ENCODE measurements at regions not wholly inside any gene's neighbourhood (a gene's known extent, or its start where the extent isn't known, plus 50 kb on each side); places are given as distances from the start of the nearest gene placed in this dataset.
"Not testable (repeated sequence)": the region's sequence is repeated elsewhere in the genome, so short reads cannot be mapped to it uniquely, and the experiment has no call there.

GRCh38 chr2:48204750-48205136, 109.7 kb upstream of the FOXN2 start:
- no peaks in the 10 kb centered on the region for H3K9me3 ChIP-seq (ENCODE audit: control insufficient read depth, low read length)
- no peak overlapping the region for H4K91ac ChIP-seq (ENCODE audit: low read length)
- no peaks in the 10 kb centered on the region for H3K36me3 ChIP-seq (ENCODE audit: control insufficient read depth in 1 of 2, insufficient read depth in 2 of 2, low read depth in 1 of 2, low read length in 2 of 2)
- no peak overlapping the region for H2BK12ac ChIP-seq (ENCODE audit: low read length in 2 of 2)
- no peak overlapping the region for H2AFZ ChIP-seq (ENCODE audit: low read depth, low read length)
- WGBS: 92% methylated on average over 2 of the region's 2 CpGs
- H3K27me3 ChIP-seq (ENCODE audit: control insufficient read depth in 1 of 2, insufficient read depth in 1 of 2, low read length in 2 of 2): no peaks in the 10 kb centered on the region
- H3K4me1 ChIP-seq (ENCODE audit: control insufficient read depth, insufficient read depth, low read depth, low read length): no peaks in the 10 kb centered on the region
- H3K4me3 ChIP-seq (ENCODE audit: insufficient read depth in 1 of 2, low read depth in 1 of 2, low read length in 2 of 2): no peak overlapping the region
- H3K27ac ChIP-seq (ENCODE audit: low read length, poor library complexity, severe bottlenecking): no peak overlapping the region
- H3K9ac ChIP-seq (ENCODE audit: low read length): no peak overlapping the region
- H3K18ac ChIP-seq (ENCODE audit: low read depth in 1 of 2, low read length in 2 of 2): no peak overlapping the region
- H2BK5ac ChIP-seq (ENCODE audit: low read depth, low read length, poor library complexity, severe bottlenecking): no peak overlapping the region
- DNase-seq: no peak
- H3K23ac ChIP-seq (ENCODE audit: low read length in 2 of 2): no peak overlapping the region
- H3K14ac ChIP-seq (ENCODE audit: low read length in 2 of 2): no peak overlapping the region
- H3K4ac ChIP-seq (ENCODE audit: low read depth in 1 of 2, low read length in 2 of 2): no peak overlapping the region
- no peak overlapping the region for H4K8ac ChIP-seq (ENCODE audit: low read length)
- H2BK15ac ChIP-seq (ENCODE audit: low read depth, poor library complexity, severe bottlenecking): no peak overlapping the region
- no peaks in the 10 kb centered on the region for H3K79me1 ChIP-seq (replicated peaks; ENCODE audit: low read length, poor library complexity, severe bottlenecking)
- no peak overlapping the region for H2BK120ac ChIP-seq (ENCODE audit: low read depth, low read length)
- H3K4me2 ChIP-seq (ENCODE audit: low read length, poor library complexity, severe bottlenecking): no peak overlapping the region
- no peak overlapping the region for H2AK5ac ChIP-seq (ENCODE audit: low read length, severe bottlenecking)

GRCh38 chr2:48205137-48205798, 109.2 kb upstream of the FOXN2 start:
- WGBS: 86% methylated on average over 6 of the region's 7 CpGs
- no peak overlapping the region for H3K4me2 ChIP-seq (ENCODE audit: low read length, poor library complexity, severe bottlenecking)
- no peak overlapping the region for H3K27ac ChIP-seq (ENCODE audit: low read length, poor library complexity, severe bottlenecking)
- H4K91ac ChIP-seq (ENCODE audit: low read length): no peak overlapping the region
- H3K18ac ChIP-seq (ENCODE audit: low read depth in 1 of 2, low read length in 2 of 2): no peak overlapping the region
- no peaks in the 10 kb centered on the region for H3K4me1 ChIP-seq (ENCODE audit: control insufficient read depth, insufficient read depth, low read depth, low read length)
- DNase-seq: no peak
- H3K79me1 ChIP-seq (replicated peaks; ENCODE audit: low read length, poor library complexity, severe bottlenecking): no peaks in the 10 kb centered on the region
- no peak overlapping the region for H3K4me3 ChIP-seq (ENCODE audit: insufficient read depth in 1 of 2, low read depth in 1 of 2, low read length in 2 of 2)
- no peak overlapping the region for H2AK5ac ChIP-seq (ENCODE audit: low read length, severe bottlenecking)
- H3K4ac ChIP-seq (ENCODE audit: low read depth in 1 of 2, low read length in 2 of 2): no peak overlapping the region
- H2AFZ ChIP-seq (ENCODE audit: low read depth, low read length): no peak overlapping the region
- no peak overlapping the region for H2BK120ac ChIP-seq (ENCODE audit: low read depth, low read length)
- no peaks in the 10 kb centered on the region for H3K9me3 ChIP-seq (ENCODE audit: control insufficient read depth, low read length)
- no peak overlapping the region for H2BK15ac ChIP-seq (ENCODE audit: low read depth, poor library complexity, severe bottlenecking)
- H2BK12ac ChIP-seq (ENCODE audit: low read length in 2 of 2): no peak overlapping the region
- peak overlapping the region; percentile 30 for H3K9ac ChIP-seq (ENCODE audit: low read length)
- no peak overlapping the region for H2BK5ac ChIP-seq (ENCODE audit: low read depth, low read length, poor library complexity, severe bottlenecking)
- no peaks in the 10 kb centered on the region for H3K27me3 ChIP-seq (ENCODE audit: control insufficient read depth in 1 of 2, insufficient read depth in 1 of 2, low read length in 2 of 2)
- no peak overlapping the region for H4K8ac ChIP-seq (ENCODE audit: low read length)
- no peak overlapping the region for H3K23ac ChIP-seq (ENCODE audit: low read length in 2 of 2)
- no peak overlapping the region for H3K14ac ChIP-seq (ENCODE audit: low read length in 2 of 2)
- no peaks in the 10 kb centered on the region for H3K36me3 ChIP-seq (ENCODE audit: control insufficient read depth in 1 of 2, insufficient read depth in 2 of 2, low read depth in 1 of 2, low read length in 2 of 2)

DNA sequence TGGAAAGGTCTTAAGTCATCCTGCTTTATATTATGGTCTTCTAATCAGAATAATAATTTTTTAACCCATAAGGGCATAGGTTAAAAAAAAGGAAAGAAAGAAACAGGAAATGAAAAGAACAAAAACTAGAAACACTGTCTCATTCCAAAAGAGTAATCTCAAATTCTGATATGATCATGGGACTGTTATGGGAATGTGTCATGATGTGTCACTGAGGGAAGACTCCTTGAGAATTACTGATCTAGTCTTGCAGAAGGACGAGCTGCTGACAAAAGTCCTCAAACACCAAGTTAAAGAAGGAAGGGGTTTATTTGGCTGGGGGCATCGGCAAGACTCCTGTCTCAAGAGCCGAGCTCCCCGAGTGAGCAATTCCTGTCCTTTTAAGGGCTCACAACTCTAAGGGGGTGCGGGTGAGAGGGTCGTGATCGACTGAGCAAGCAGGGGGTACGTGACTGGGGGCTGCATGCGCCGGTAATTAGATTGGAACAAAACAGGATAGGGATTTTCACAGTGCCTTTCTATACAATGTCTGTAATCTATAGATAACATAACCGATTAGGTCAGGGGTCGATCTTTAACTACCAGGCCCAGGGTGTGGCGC, 108.3 kb upstream of the FOXN2 start:
- H2BK15ac ChIP-seq (ENCODE audit: low read depth, poor library complexity, severe bottlenecking); DNase-seq; H2AFZ ChIP-seq (ENCODE audit: low read depth, low read length); H3K23ac ChIP-seq (ENCODE audit: low read length in 2 of 2); H3K9me3 ChIP-seq (ENCODE audit: control insufficient read depth, low read length); H3K14ac ChIP-seq (ENCODE audit: low read length in 2 of 2); H4K8ac ChIP-seq (ENCODE audit: low read length); H2BK12ac ChIP-seq (ENCODE audit: low read length in 2 of 2); H3K36me3 ChIP-seq (ENCODE audit: control insufficient read depth in 1 of 2, insufficient read depth in 2 of 2, low read depth in 1 of 2, low read length in 2 of 2); H2BK5ac ChIP-seq (ENCODE audit: low read depth, low read length, poor library complexity, severe bottlenecking); H4K91ac ChIP-seq (ENCODE audit: low read length); H3K4me3 ChIP-seq (ENCODE audit: insufficient read depth in 1 of 2, low read depth in 1 of 2, low read length in 2 of 2); H2BK120ac ChIP-seq (ENCODE audit: low read depth, low read length); H3K27ac ChIP-seq (ENCODE audit: low read length, poor library complexity, severe bottlenecking); H3K79me1 ChIP-seq (replicated peaks; ENCODE audit: low read length, poor library complexity, severe bottlenecking); H3K18ac ChIP-seq (ENCODE audit: low read depth in 1 of 2, low read length in 2 of 2); H3K27me3 ChIP-seq (ENCODE audit: control insufficient read depth in 1 of 2, insufficient read depth in 1 of 2, low read length in 2 of 2); H2AK5ac ChIP-seq (ENCODE audit: low read length, severe bottlenecking); H3K4ac ChIP-seq (ENCODE audit: low read depth in 1 of 2, low read length in 2 of 2); H3K4me2 ChIP-seq (ENCODE audit: low read length, poor library complexity, severe bottlenecking); H3K4me1 ChIP-seq (ENCODE audit: control insufficient read depth, insufficient read depth, low read depth, low read length): not testable (repeated sequence)
- H3K9ac ChIP-seq (ENCODE audit: low read length): peak overlapping the region; percentile 30
- WGBS: 84% methylated on average over 4 of the region's 13 CpGs

DNA sequence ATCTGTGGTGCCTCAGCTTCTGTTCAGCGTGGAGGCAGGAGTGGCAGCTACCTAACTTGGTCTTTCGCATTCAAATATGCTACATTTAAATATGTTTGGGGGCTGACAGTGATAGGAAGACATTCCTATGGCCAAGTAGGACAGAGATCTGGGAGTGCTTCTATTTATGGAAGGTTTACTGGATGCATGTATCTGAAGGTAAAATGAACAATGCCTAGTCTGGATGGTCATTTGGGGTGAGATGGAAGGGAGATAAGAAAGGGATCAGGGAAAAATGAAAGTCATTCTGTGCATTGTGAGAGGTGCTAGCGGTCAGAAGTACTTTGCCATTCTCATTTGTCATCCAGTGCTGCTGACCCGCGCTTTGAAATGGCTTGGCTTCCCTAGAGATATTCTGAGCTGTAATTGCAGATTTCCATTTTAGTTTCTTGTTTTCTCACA, 107.3 kb upstream of the FOXN2 start:
- Histone ChIP-seq H3K4me3 (ENCODE audit: insufficient read depth in 1 of 2, low read depth in 1 of 2, low read length in 2 of 2) (no peak overlapping the region), H3K9ac (ENCODE audit: low read length) (no peak overlapping the region), H4K8ac (ENCODE audit: low read length) (no peak overlapping the region), H2BK5ac (ENCODE audit: low read depth, low read length, poor library complexity, severe bottlenecking) (no peak overlapping the region), H2BK15ac (ENCODE audit: low read depth, poor library complexity, severe bottlenecking) (no peak overlapping the region), H4K91ac (ENCODE audit: low read length) (no peak overlapping the region), H2BK120ac (ENCODE audit: low read depth, low read length) (no peak overlapping the region), H3K4me1 (ENCODE audit: control insufficient read depth, insufficient read depth, low read depth, low read length) (no peaks in the 10 kb centered on the region), H3K36me3 (ENCODE audit: control insufficient read depth in 1 of 2, insufficient read depth in 2 of 2, low read depth in 1 of 2, low read length in 2 of 2) (no peaks in the 10 kb centered on the region), H3K79me1 (replicated peaks; ENCODE audit: low read length, poor library complexity, severe bottlenecking) (no peaks in the 10 kb centered on the region), H3K9me3 (ENCODE audit: control insufficient read depth, low read length) (no peaks in the 10 kb centered on the region), H3K27ac (ENCODE audit: low read length, poor library complexity, severe bottlenecking) (no peak overlapping the region), H3K4me2 (ENCODE audit: low read length, poor library complexity, severe bottlenecking) (no peak overlapping the region), H3K18ac (ENCODE audit: low read depth in 1 of 2, low read length in 2 of 2) (no peak overlapping the region), H2AFZ (ENCODE audit: low read depth, low read length) (no peak overlapping the region), H2AK5ac (ENCODE audit: low read length, severe bottlenecking) (no peak overlapping the region), H3K27me3 (ENCODE audit: control insufficient read depth in 1 of 2, insufficient read depth in 1 of 2, low read length in 2 of 2) (no peaks in the 10 kb centered on the region), H3K4ac (ENCODE audit: low read depth in 1 of 2, low read length in 2 of 2) (no peak overlapping the region), H3K14ac (ENCODE audit: low read length in 2 of 2) (no peak overlapping the region), H3K23ac (ENCODE audit: low read length in 2 of 2) (no peak overlapping the region), H2BK12ac (ENCODE audit: low read length in 2 of 2) (no peak overlapping the region)
- DNase-seq: no peak
- WGBS: 69% methylated on average over 5 of the region's 5 CpGs

All from mesenchymal stem cell (in vitro differentiated cells and primary cell).